ENCODE measurements at regions not wholly inside any gene's neighbourhood (a gene's known extent, or its start where the extent isn't known, plus 50 kb on each side); places are given as distances from the start of the nearest gene placed in this dataset.

GRCh38 chr18:30359521-30359920, 683.0 kb downstream of the DSC3 start:
- BruUV-seq (replicated peaks) = no TSS peak
- POLR2A ChIA-PET (ENCODE audit: low non-redundant PET) = no interaction called here
- DNase-seq (ENCODE audit: low spot score) = no peak

GRCh38 chr18:30358555-30358954, 684.0 kb downstream of the DSC3 start:
- ChIA-PET CTCF (no interaction called here), POLR2A (ENCODE audit: low non-redundant PET) (no interaction called here)
- DNase-seq (ENCODE audit: low spot score) = no peak
- H3K27ac ChIP-seq (ENCODE audit: low read depth, low read length, poor library complexity, severe bottlenecking) = no peak overlapping the region
- BruUV-seq (replicated peaks) = no TSS peak
- no peak overlapping the region for H3K4me3 ChIP-seq (ENCODE audit: low read depth, low read length, poor library complexity, severe bottlenecking)
- no peaks in the 10 kb centered on the region for H3K9me3 ChIP-seq (ENCODE audit: low read depth, low read length, poor library complexity, severe bottlenecking)
- H3K4me1 ChIP-seq (ENCODE audit: insufficient read depth, low read length, poor library complexity, severe bottlenecking) = no peaks in the 10 kb centered on the region
- TF ChIP-seq CTCF (conservative IDR thresholded peaks at IDR 0.05; ENCODE audit: low read depth, low read length) (no peak), EZH2 (IDR thresholded peaks at IDR 0.05; ENCODE audit: borderline replicate concordance, low read depth, low read length, poor library complexity, severe bottlenecking) (no peak)
- H3K36me3 ChIP-seq (ENCODE audit: insufficient read depth, low read length, poor library complexity, severe bottlenecking) = no peaks in the 10 kb centered on the region
- intact Hi-C loops (cut with micrococcal nuclease; ENCODE audit: unreplicated experiment) = no loop called here
- H3K27me3 ChIP-seq (replicated peaks; ENCODE audit: insufficient read depth, low read depth, low read length, poor library complexity) = no peaks in the 10 kb centered on the region

More at GRCh38 chr18:30359521-30359920, 683.0 kb downstream of the DSC3 start:
- Histone ChIP-seq H3K36me3 (ENCODE audit: insufficient read depth, low read length, poor library complexity, severe bottlenecking) (no peaks in the 10 kb centered on the region), H3K27ac (ENCODE audit: low read depth, low read length, poor library complexity, severe bottlenecking) (no peak overlapping the region), H3K4me3 (ENCODE audit: low read depth, low read length, poor library complexity, severe bottlenecking) (no peak overlapping the region), H3K4me1 (ENCODE audit: insufficient read depth, low read length, poor library complexity, severe bottlenecking) (no peaks in the 10 kb centered on the region), H3K27me3 (replicated peaks; ENCODE audit: insufficient read depth, low read depth, low read length, poor library complexity) (no peaks in the 10 kb centered on the region), H3K9me3 (ENCODE audit: low read depth, low read length, poor library complexity, severe bottlenecking) (peaks cover 5% of the 10 kb centered on the region)
- CTCF ChIA-PET = no interaction called here
- TF ChIP-seq CTCF (conservative IDR thresholded peaks at IDR 0.05; ENCODE audit: low read depth, low read length) (no peak), EZH2 (IDR thresholded peaks at IDR 0.05; ENCODE audit: borderline replicate concordance, low read depth, low read length, poor library complexity, severe bottlenecking) (no peak)
- intact Hi-C loops (cut with micrococcal nuclease; ENCODE audit: unreplicated experiment) = no loop called here

GRCh38 chr18:30352551-30353168, 689.9 kb downstream of the DSC3 start:
- CTCF ChIA-PET = no interaction called here
- TF ChIP-seq CTCF (conservative IDR thresholded peaks at IDR 0.05; ENCODE audit: low read depth, low read length) (no peak), EZH2 (IDR thresholded peaks at IDR 0.05; ENCODE audit: borderline replicate concordance, low read depth, low read length, poor library complexity, severe bottlenecking) (no peak)
- intact Hi-C loops (cut with micrococcal nuclease; ENCODE audit: unreplicated experiment) = no loop called here
- no peaks in the 10 kb centered on the region for H3K36me3 ChIP-seq (ENCODE audit: insufficient read depth, low read length, poor library complexity, severe bottlenecking)
- no TSS peak for BruUV-seq (replicated peaks)
- no peak for DNase-seq (ENCODE audit: low spot score)
- peaks cover 4% of the 10 kb centered on the region for H3K9me3 ChIP-seq (ENCODE audit: low read depth, low read length, poor library complexity, severe bottlenecking)
- H3K4me1 ChIP-seq (ENCODE audit: insufficient read depth, low read length, poor library complexity, severe bottlenecking) = no peaks in the 10 kb centered on the region
- H3K4me3 ChIP-seq (ENCODE audit: low read depth, low read length, poor library complexity, severe bottlenecking) = no peak overlapping the region
- H3K27ac ChIP-seq (ENCODE audit: low read depth, low read length, poor library complexity, severe bottlenecking) = no peak overlapping the region
- H3K27me3 ChIP-seq (replicated peaks; ENCODE audit: insufficient read depth, low read depth, low read length, poor library complexity) = no peaks in the 10 kb centered on the region
- POLR2A ChIA-PET (ENCODE audit: low non-redundant PET) = no interaction called here

Data from A673 (cell line).